RWPE1 (cell line): ENCODE measurements at regions not wholly inside any gene's neighbourhood (a gene's known extent, or its start where the extent isn't known, plus 50 kb on each side); places are given as distances from the start of the nearest gene placed in this dataset.

ENCODE experiments used
- CTCF ChIA-PET: fragments of 350-600 bp; sonication (Branson Sonifier 250); formaldehyde crosslinking; extraction: SDS; loops from one replicate; lab custom pipeline; 2021; lab: Yijun Ruan, JAX
- POLR2A ChIA-PET: fragments of 400-600 bp; formaldehyde crosslinking; extraction: SDS; loops from one replicate; lab custom pipeline; 2020; ENCODE audit warnings: antibody characterized with exemption; ENCODE audit not compliant: low non-redundant PET; lab: Yijun Ruan, JAX
- DNase-seq: peaks from one replicate; pipeline ENCODE4 v3.0.0; 2012; ENCODE audit warnings: low spot score
- H3K27ac ChIP-seq: fragments of 450-650 bp; 2 replicates; pipeline ENCODE4 v1.5.1; 2017
- TF ChIP-seq, protein P1 (sequence below): fragments of 450-650 bp; conservative IDR thresholded peaks from 2 replicates; pipeline ENCODE4 v1.5.1; 2017; ENCODE audit warnings: low read depth, mild to moderate bottlenecking

DNA sequence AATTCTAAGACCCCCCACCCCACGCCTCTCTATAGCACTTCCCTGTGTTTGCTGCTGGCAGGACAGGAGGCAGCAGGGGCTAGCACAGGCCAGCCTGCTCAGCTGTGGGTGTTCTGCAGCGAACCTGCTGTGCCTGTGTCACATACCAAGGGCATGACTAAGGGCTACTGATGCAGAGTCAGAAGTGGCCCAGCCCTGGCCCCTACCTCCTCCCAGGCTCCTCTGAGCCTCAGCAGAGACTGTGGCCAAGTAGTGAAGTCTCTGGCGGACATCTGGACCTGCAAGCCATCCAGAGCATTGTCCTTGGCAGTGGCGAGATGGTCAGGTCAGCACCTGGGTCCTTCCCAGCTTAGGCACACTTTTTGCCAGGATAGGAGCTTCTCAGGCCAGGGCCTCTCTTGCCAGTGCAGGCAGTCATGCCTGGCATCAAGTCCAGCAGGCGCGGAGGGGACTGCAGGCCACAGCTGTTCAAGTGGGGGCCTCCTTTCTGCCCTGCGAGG lies 116.3 kb upstream of the RET start:
- ChIA-PET CTCF (no interaction called here), POLR2A (no interaction called here)
- peak; percentile 51 for DNase-seq
- H3K27ac ChIP-seq: no peak overlapping the region
- TF ChIP-seq, protein P1, sequence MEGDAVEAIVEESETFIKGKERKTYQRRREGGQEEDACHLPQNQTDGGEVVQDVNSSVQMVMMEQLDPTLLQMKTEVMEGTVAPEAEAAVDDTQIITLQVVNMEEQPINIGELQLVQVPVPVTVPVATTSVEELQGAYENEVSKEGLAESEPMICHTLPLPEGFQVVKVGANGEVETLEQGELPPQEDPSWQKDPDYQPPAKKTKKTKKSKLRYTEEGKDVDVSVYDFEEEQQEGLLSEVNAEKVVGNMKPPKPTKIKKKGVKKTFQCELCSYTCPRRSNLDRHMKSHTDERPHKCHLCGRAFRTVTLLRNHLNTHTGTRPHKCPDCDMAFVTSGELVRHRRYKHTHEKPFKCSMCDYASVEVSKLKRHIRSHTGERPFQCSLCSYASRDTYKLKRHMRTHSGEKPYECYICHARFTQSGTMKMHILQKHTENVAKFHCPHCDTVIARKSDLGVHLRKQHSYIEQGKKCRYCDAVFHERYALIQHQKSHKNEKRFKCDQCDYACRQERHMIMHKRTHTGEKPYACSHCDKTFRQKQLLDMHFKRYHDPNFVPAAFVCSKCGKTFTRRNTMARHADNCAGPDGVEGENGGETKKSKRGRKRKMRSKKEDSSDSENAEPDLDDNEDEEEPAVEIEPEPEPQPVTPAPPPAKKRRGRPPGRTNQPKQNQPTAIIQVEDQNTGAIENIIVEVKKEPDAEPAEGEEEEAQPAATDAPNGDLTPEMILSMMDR: no peak

GRCh38 chr10:42960991-42961795 lies 115.7 kb upstream of the RET start:
- no peak for DNase-seq
- ChIA-PET POLR2A (no interaction called here), CTCF (interaction anchor here (0.5 kb wide), 1 partner anchor 93 kb away, joined by 3 read pairs; no protein-coding TSS in a partner anchor)
- no peak overlapping the region for H3K27ac ChIP-seq
- TF ChIP-seq, protein P1: no peak

DNA sequence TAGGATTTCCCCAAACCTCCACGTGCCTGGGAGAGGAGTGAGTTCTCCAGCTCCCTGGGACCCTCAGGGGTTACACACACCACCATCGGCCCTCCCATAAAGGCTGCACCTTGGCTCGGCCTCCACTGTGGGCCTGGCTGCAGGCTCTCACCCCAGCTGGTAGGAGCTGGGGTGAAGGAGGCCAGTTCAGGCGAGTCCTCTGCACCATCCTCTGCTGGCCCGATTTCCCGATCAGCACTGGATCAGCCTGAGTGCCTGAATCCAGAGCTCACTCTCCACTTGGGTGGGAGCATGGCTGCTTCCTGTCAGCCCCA lies 115.1 kb upstream of the RET start:
- POLR2A ChIA-PET: no interaction called here
- TF ChIP-seq, protein P1: no peak
- H3K27ac ChIP-seq: no peak overlapping the region
- CTCF ChIA-PET: interaction anchor here (0.5 to 0.6 kb wide), 2 partner anchors 9 to 92 kb away, joined by 3 to 4 read pairs; no protein-coding TSS in a partner anchor
- DNase-seq: no peak

DNA sequence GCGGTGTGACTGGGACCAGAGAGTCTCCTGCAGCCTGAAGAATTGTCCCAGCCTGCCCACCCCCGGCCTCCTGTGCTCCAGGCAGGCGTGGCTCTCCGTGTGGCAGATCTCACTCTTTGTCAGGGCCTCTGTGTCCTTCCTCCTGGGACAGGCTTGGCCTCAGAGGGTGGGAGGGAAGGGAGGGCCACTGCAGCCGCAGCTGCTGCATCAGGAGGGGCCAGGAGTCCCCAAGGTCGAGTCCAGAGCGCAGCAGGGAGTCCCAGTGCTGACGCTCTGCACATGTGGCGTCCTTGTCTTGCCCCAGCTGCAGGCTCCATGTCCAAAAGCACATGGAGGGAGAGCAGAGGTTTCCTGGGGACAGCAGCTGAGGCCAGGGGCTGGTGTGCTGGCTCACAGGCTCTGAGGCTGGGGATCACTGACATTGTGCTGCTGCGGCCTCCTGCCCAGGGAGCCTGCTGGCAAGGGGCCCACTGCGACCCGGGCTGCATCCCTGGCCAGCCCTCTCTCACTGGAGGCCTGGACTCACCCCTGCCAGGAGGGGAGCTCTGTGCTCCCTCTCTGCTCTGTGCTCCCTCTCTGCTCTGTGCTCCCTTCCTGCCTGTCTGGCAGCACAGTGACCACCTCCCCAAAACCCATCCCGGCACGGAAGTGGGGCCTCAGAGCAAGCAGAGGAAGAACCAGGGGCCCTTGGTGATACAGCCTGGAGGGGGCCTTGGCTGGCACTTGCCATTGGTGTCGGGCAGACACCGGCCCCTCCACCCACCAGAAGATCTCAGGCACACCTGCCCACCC lies 114.6 kb upstream of the RET start:
- ChIA-PET POLR2A (no interaction called here), CTCF (interaction anchor here (0.5 to 0.6 kb wide), 2 partner anchors 9 to 92 kb away, joined by 3 to 4 read pairs; no protein-coding TSS in a partner anchor)
- DNase-seq: no peak
- no peak overlapping the region for H3K27ac ChIP-seq
- TF ChIP-seq, protein P1: no peak

GRCh38 chr10:42962902-42963231 lies 114.0 kb upstream of the RET start:
- no peak for DNase-seq
- TF ChIP-seq, protein P1: no peak
- H3K27ac ChIP-seq: no peak overlapping the region
- POLR2A ChIA-PET: no interaction called here
- CTCF ChIA-PET: no interaction called here

DNA sequence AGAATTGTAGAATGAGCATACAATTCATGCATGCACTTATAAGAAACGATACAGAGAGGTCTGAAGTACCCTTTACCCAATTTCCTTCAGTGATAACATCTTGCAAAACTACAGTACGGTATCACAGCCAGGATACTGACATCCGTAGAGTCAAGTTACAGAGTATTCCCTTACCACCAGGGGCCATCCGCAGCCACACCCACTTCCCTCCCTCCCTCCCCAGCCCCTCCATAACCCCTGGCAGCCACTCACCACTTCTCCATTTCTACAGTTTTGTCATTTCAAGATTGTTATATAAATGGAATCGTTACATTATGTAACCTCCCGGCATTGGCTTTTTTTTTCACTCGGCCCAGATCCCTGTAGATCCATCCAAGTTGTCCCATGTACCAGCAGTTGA lies 113.6 kb upstream of the RET start:
- ChIA-PET POLR2A (no interaction called here), CTCF (no interaction called here)
- DNase-seq: no peak
- TF ChIP-seq, protein P1: no peak
- no peak overlapping the region for H3K27ac ChIP-seq
